Neuron (in vitro differentiated cells): ENCODE measurements at regions not wholly inside any gene's neighbourhood (a gene's known extent, or its start where the extent isn't known, plus 50 kb on each side); places are given as distances from the start of the nearest gene placed in this dataset.
A peak's percentile ranks its signal among the peaks of the same experiment; 100 is the strongest.
"Not testable (repeated sequence)": the region's sequence is repeated elsewhere in the genome, so short reads cannot be mapped to it uniquely, and the experiment has no call there.

ENCODE experiments used
- H2AFZ ChIP-seq: one replicate; pipeline ENCODE4 v1.6.1; 2013; ENCODE audit warnings: low read depth, mild to moderate bottlenecking, inconsistent platforms, low read length, moderate library complexity
- H3K27me3 ChIP-seq: one replicate; pipeline ENCODE4 v1.6.1; 2013; ENCODE audit warnings: low read length; ENCODE audit not compliant: insufficient read depth
- H3K36me3 ChIP-seq: one replicate; pipeline ENCODE4 v1.6.1; 2013; ENCODE audit warnings: low read length; ENCODE audit not compliant: insufficient read depth
- H3K4me1 ChIP-seq: one replicate; pipeline ENCODE4 v1.6.1; 2013; ENCODE audit warnings: low read length; ENCODE audit not compliant: insufficient read depth
- H3K4me3 ChIP-seq: 2 replicates; pipeline ENCODE4 v1.5.1; 2013; ENCODE audit warnings: mild to moderate bottlenecking, low read length, moderate library complexity
- H3K9me3 ChIP-seq: one replicate; pipeline ENCODE4 v1.6.1; 2013; ENCODE audit warnings: low read length

GRCh38 chr2:14996351-14997014 is 364.0 kb downstream of the LRATD1 start:
- Histone ChIP-seq H3K4me1 (peaks cover 14% of the 10 kb centered on the region), H3K4me3 (no peak overlapping the region), H3K9me3 (no peaks in the 10 kb centered on the region), H3K36me3 (no peaks in the 10 kb centered on the region), H3K27me3 (no peaks in the 10 kb centered on the region), H2AFZ (no peak overlapping the region)

- no peaks in the 10 kb centered on the region for H3K27me3 ChIP-seq
- peaks cover 14% of the 10 kb centered on the region for H3K4me1 ChIP-seq
- H3K9me3 ChIP-seq, result no peaks in the 10 kb centered on the region
- no peak overlapping the region for H3K4me3 ChIP-seq
- H3K36me3 ChIP-seq, result no peaks in the 10 kb centered on the region
- H2AFZ ChIP-seq, result peak overlapping the region; percentile 24
These were observed 366.0 kb downstream of the LRATD1 start for GRCh38 chr2:14998546-14998945.

- H3K4me3 ChIP-seq, result no peak overlapping the region
These were observed 366.7 kb downstream of the LRATD1 start for GRCh38 chr2:14999114-14999661.

GRCh38 chr2:15002519-15002918 is 370.0 kb downstream of the LRATD1 start:
- not testable (repeated sequence) for H3K36me3 ChIP-seq, H3K27me3 ChIP-seq, H3K4me3 ChIP-seq, H2AFZ ChIP-seq, H3K9me3 ChIP-seq
- H3K4me1 ChIP-seq, result peaks cover 14% of the 10 kb centered on the region

More at GRCh38 chr2:14999114-14999661, 366.7 kb downstream of the LRATD1 start:
- H3K9me3 ChIP-seq, result no peaks in the 10 kb centered on the region
- H3K27me3 ChIP-seq, result no peaks in the 10 kb centered on the region
- peak overlapping the region; percentile 24 for H2AFZ ChIP-seq
- no peaks in the 10 kb centered on the region for H3K36me3 ChIP-seq
- peaks cover 14% of the 10 kb centered on the region for H3K4me1 ChIP-seq

GRCh38 chr2:15006667-15007066 is 374.1 kb downstream of the LRATD1 start:
- Histone ChIP-seq H3K4me3 (no peak overlapping the region), H3K9me3 (no peaks in the 10 kb centered on the region), H3K4me1 (no peaks in the 10 kb centered on the region), H2AFZ (no peak overlapping the region), H3K27me3 (no peaks in the 10 kb centered on the region), H3K36me3 (no peaks in the 10 kb centered on the region)

GRCh38 chr2:15009681-15010080 is 377.2 kb downstream of the LRATD1 start:
- Histone ChIP-seq H3K4me1 (no peaks in the 10 kb centered on the region), H2AFZ (no peak overlapping the region), H3K36me3 (no peaks in the 10 kb centered on the region), H3K4me3 (no peak overlapping the region), H3K9me3 (no peaks in the 10 kb centered on the region), H3K27me3 (no peaks in the 10 kb centered on the region)

- Histone ChIP-seq H3K4me3 (no peak overlapping the region), H3K36me3 (no peaks in the 10 kb centered on the region), H3K9me3 (no peaks in the 10 kb centered on the region), H2AFZ (no peak overlapping the region), H3K4me1 (no peaks in the 10 kb centered on the region), H3K27me3 (no peaks in the 10 kb centered on the region)
These were observed 377.8 kb downstream of the LRATD1 start for GRCh38 chr2:15010346-15010745.

GRCh38 chr2:15018814-15019213 is 386.3 kb downstream of the LRATD1 start:
- H3K4me1 ChIP-seq, result peaks cover 5% of the 10 kb centered on the region
- H3K36me3 ChIP-seq, result no peaks in the 10 kb centered on the region
- no peak overlapping the region for H3K4me3 ChIP-seq
- H3K27me3 ChIP-seq, result no peaks in the 10 kb centered on the region
- no peak overlapping the region for H2AFZ ChIP-seq
- no peaks in the 10 kb centered on the region for H3K9me3 ChIP-seq

- Histone ChIP-seq H3K36me3 (no peaks in the 10 kb centered on the region), H2AFZ (no peak overlapping the region), H3K4me3 (no peak overlapping the region), H3K9me3 (no peaks in the 10 kb centered on the region), H3K27me3 (no peaks in the 10 kb centered on the region), H3K4me1 (peaks cover 7% of the 10 kb centered on the region)
These were observed 390.7 kb downstream of the LRATD1 start for GRCh38 chr2:15023221-15023620.

GRCh38 chr2:15028406-15028805 is 395.9 kb downstream of the LRATD1 start:
- Histone ChIP-seq H3K27me3 (no peaks in the 10 kb centered on the region), H3K4me1 (peaks cover 6% of the 10 kb centered on the region), H3K4me3 (no peak overlapping the region), H3K36me3 (no peaks in the 10 kb centered on the region), H2AFZ (no peak overlapping the region), H3K9me3 (no peaks in the 10 kb centered on the region)

GRCh38 chr2:15031745-15032240 is 399.3 kb downstream of the LRATD1 start:
- H3K27me3 ChIP-seq, result no peaks in the 10 kb centered on the region
- H2AFZ ChIP-seq, result no peak overlapping the region
- H3K4me1 ChIP-seq, result peaks cover 6% of the 10 kb centered on the region
- no peaks in the 10 kb centered on the region for H3K36me3 ChIP-seq
- no peaks in the 10 kb centered on the region for H3K9me3 ChIP-seq
- H3K4me3 ChIP-seq, result no peak overlapping the region

GRCh38 chr2:15034246-15034645 is 401.7 kb downstream of the LRATD1 start:
- Histone ChIP-seq H3K4me1 (no peaks in the 10 kb centered on the region), H2AFZ (no peak overlapping the region), H3K36me3 (no peaks in the 10 kb centered on the region), H3K27me3 (no peaks in the 10 kb centered on the region), H3K4me3 (no peak overlapping the region), H3K9me3 (no peaks in the 10 kb centered on the region)

GRCh38 chr2:15034860-15035259 is 402.3 kb downstream of the LRATD1 start:
- Histone ChIP-seq H3K4me3 (no peak overlapping the region), H3K36me3 (no peaks in the 10 kb centered on the region), H3K27me3 (no peaks in the 10 kb centered on the region), H2AFZ (no peak overlapping the region), H3K4me1 (no peaks in the 10 kb centered on the region), H3K9me3 (no peaks in the 10 kb centered on the region)
